ENCODE measurements at regions not wholly inside any gene's neighbourhood (a gene's known extent, or its start where the extent isn't known, plus 50 kb on each side); places are given as distances from the start of the nearest gene placed in this dataset.

DNA sequence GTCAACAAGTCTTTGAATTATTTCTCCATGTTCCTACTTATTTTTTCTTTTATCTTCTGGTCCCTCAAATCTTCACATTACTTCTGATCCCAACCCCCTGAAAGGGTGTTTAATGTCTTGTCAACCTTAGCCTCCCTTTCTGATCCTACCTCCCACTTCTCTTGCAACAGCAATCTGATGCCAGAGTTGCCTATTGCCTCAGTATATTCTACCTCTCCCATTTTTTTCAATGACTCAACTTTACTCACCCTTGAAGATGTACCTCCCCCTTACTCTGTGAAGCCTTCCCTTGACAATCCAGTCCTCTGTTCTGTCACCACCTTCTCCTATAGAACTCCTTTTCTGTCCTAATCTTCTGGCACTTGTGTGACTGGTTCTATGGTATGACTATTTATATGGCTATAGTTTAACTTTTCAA, 99.5 kb upstream of the CD55 start:
- ChIA-PET CTCF (no interaction called here), POLR2A (no interaction called here)
- Histone ChIP-seq H3K4me1 (peaks cover 5% of the 10 kb centered on the region; the same call in 1 of the 2 replicates), H3K27me3 (replicated peaks; ENCODE audit: control insufficient read depth, insufficient read depth, low read length) (no peaks in the 10 kb centered on the region), H3K4me3 (ENCODE audit: low read depth, low read length) (no peak overlapping the region), H3K9me3 (no peaks in the 10 kb centered on the region), H3K36me3 (ENCODE audit: control insufficient read depth, insufficient read depth, low read length) (no peaks in the 10 kb centered on the region)
- Mint-ChIP-seq H3K36me3 (ENCODE audit: insufficient read depth, unreplicated experiment) (no peaks in the 10 kb centered on the region), H3K9me3 (ENCODE audit: unreplicated experiment) (no peaks in the 10 kb centered on the region), H3K4me3 (ENCODE audit: unreplicated experiment) (no peak overlapping the region), H3K4me1 (ENCODE audit: low read depth, unreplicated experiment) (peaks cover 26% of the 10 kb centered on the region), H3K27ac (ENCODE audit: unreplicated experiment) (peak overlapping the region; percentile 5), H3K27me3 (ENCODE audit: insufficient read depth, unreplicated experiment) (no peaks in the 10 kb centered on the region)
- TF ChIP-seq, protein P1, sequence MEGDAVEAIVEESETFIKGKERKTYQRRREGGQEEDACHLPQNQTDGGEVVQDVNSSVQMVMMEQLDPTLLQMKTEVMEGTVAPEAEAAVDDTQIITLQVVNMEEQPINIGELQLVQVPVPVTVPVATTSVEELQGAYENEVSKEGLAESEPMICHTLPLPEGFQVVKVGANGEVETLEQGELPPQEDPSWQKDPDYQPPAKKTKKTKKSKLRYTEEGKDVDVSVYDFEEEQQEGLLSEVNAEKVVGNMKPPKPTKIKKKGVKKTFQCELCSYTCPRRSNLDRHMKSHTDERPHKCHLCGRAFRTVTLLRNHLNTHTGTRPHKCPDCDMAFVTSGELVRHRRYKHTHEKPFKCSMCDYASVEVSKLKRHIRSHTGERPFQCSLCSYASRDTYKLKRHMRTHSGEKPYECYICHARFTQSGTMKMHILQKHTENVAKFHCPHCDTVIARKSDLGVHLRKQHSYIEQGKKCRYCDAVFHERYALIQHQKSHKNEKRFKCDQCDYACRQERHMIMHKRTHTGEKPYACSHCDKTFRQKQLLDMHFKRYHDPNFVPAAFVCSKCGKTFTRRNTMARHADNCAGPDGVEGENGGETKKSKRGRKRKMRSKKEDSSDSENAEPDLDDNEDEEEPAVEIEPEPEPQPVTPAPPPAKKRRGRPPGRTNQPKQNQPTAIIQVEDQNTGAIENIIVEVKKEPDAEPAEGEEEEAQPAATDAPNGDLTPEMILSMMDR (IDR thresholded peaks at IDR 0.05; ENCODE audit: insufficient read depth in 1 of 2, low read depth in 1 of 2, low read length in 1 of 2, severe bottlenecking in 1 of 2, unreplicated experiment in 1 of 2): no peak
- intact Hi-C loops (cut with micrococcal nuclease; ENCODE audit: unreplicated experiment): no loop called here
- DNase-seq: no peak
- no TSS peak for BruUV-seq (replicated peaks)

- Mint-ChIP-seq H3K4me3 (ENCODE audit: unreplicated experiment) (no peak overlapping the region), H3K27ac (ENCODE audit: unreplicated experiment) (no peak overlapping the region), H3K4me1 (ENCODE audit: low read depth, unreplicated experiment) (peaks cover 24% of the 10 kb centered on the region), H3K36me3 (ENCODE audit: insufficient read depth, unreplicated experiment) (no peaks in the 10 kb centered on the region), H3K9me3 (ENCODE audit: unreplicated experiment) (no peaks in the 10 kb centered on the region), H3K27me3 (ENCODE audit: insufficient read depth, unreplicated experiment) (no peaks in the 10 kb centered on the region)
- no peak overlapping the region for H3K4me3 ChIP-seq (ENCODE audit: low read depth, low read length)
- no peaks in the 10 kb centered on the region for H3K36me3 ChIP-seq (ENCODE audit: control insufficient read depth, insufficient read depth, low read length)
- ChIA-PET CTCF (no interaction called here), POLR2A (no interaction called here)
- BruUV-seq (replicated peaks): no TSS peak
- H3K27me3 ChIP-seq (replicated peaks; ENCODE audit: control insufficient read depth, insufficient read depth, low read length): no peaks in the 10 kb centered on the region
- H3K9me3 ChIP-seq: no peaks in the 10 kb centered on the region
- TF ChIP-seq, protein P1 (IDR thresholded peaks at IDR 0.05; ENCODE audit: insufficient read depth in 1 of 2, low read depth in 1 of 2, low read length in 1 of 2, severe bottlenecking in 1 of 2, unreplicated experiment in 1 of 2): no peak
- intact Hi-C loops (cut with micrococcal nuclease; ENCODE audit: unreplicated experiment): no loop called here
- H3K4me1 ChIP-seq: peaks cover 1% of the 10 kb centered on the region; the same call in 1 of the 2 replicates
- no peak for DNase-seq
Measured at GRCh38 chr1:207223162-207223561, 98.3 kb upstream of the CD55 start.

DNA sequence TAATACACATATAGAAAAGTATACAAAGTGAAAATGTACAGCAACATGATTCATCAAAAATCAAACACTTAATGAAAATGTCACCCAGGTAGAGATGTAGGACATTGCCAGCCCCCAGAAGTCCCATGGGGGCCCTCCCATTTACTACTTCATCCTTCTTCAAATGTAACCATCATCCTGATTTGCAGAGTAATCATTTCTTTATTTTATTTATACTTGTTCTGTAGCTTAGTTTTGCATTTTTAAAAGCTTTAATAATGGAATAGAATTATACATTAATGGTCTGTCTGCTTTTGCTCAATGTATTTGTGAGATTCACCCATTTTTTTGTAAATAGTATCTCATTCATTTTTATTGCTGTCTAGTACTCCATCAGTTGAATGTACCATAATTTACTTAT, 96.8 kb upstream of the CD55 start:
- no peak for DNase-seq
- CTCF ChIA-PET: interaction anchor here (0.7 kb wide), 1 partner anchor 111 kb away, joined by 3 read pairs; no protein-coding TSS in a partner anchor
- H3K4me3 Mint-ChIP-seq (ENCODE audit: unreplicated experiment): no peak overlapping the region
- no peaks in the 10 kb centered on the region for H3K36me3 Mint-ChIP-seq (ENCODE audit: insufficient read depth, unreplicated experiment)
- no peak overlapping the region for H3K27ac Mint-ChIP-seq (ENCODE audit: unreplicated experiment)
- peaks cover 16% of the 10 kb centered on the region for H3K4me1 Mint-ChIP-seq (ENCODE audit: low read depth, unreplicated experiment)
- Histone ChIP-seq H3K4me3 (ENCODE audit: low read depth, low read length) (no peak overlapping the region), H3K27me3 (replicated peaks; ENCODE audit: control insufficient read depth, insufficient read depth, low read length) (no peaks in the 10 kb centered on the region), H3K36me3 (ENCODE audit: control insufficient read depth, insufficient read depth, low read length) (no peaks in the 10 kb centered on the region), H3K4me1 (no peaks in the 10 kb centered on the region), H3K9me3 (no peaks in the 10 kb centered on the region)
- POLR2A ChIA-PET: no interaction called here
- H3K27me3 Mint-ChIP-seq (ENCODE audit: insufficient read depth, unreplicated experiment): no peaks in the 10 kb centered on the region
- no peaks in the 10 kb centered on the region for H3K9me3 Mint-ChIP-seq (ENCODE audit: unreplicated experiment)
- intact Hi-C loops (cut with micrococcal nuclease; ENCODE audit: unreplicated experiment): no loop called here
- TF ChIP-seq, protein P1 (IDR thresholded peaks at IDR 0.05; ENCODE audit: insufficient read depth in 1 of 2, low read depth in 1 of 2, low read length in 1 of 2, severe bottlenecking in 1 of 2, unreplicated experiment in 1 of 2): no peak
- BruUV-seq (replicated peaks): no TSS peak
